SU-DHL-6 (cell line): ENCODE measurements at regions not wholly inside any gene's neighbourhood (a gene's known extent, or its start where the extent isn't known, plus 50 kb on each side); places are given as distances from the start of the nearest gene placed in this dataset.

ENCODE experiments used
- CTCF ChIP-seq: fragments of 200-600 bp; sonication (generic); IDR thresholded peaks from one replicate; pipeline ENCODE4 v1.5.1; 2017; ENCODE audit warnings: antibody characterized with exemption, mild to moderate bottlenecking, low read length, moderate library complexity; ENCODE audit not compliant: insufficient read depth, poor library complexity, severe bottlenecking
- EZH2phosphoT487 ChIP-seq: fragments of 200-600 bp; sonication (generic), shearing (Covaris generic); conservative IDR thresholded peaks from 2 replicates; pipeline ENCODE4 v1.6.1; 2018; ENCODE audit warnings: mild to moderate bottlenecking, antibody characterized with exemption, low read length, moderate library complexity, mixed read lengths

- TF ChIP-seq CTCF = no peak
- TF ChIP-seq EZH2phosphoT487 = no peak
These were observed 237.5 kb downstream of the MAF start for GRCh38 chr16:79363035-79363434.
